ENCODE measurements at regions not wholly inside any gene's neighbourhood (a gene's known extent, or its start where the extent isn't known, plus 50 kb on each side); places are given as distances from the start of the nearest gene placed in this dataset.

GRCh38 chr12:25715102-25715501 lies 162.0 kb upstream of the LMNTD1 start:
- no peak for DNase-seq

- DNase-seq: no peak
Observed at GRCh38 chr12:25716842-25717241, 163.8 kb upstream of the LMNTD1 start.

GRCh38 chr12:25717552-25717951 lies 164.5 kb upstream of the LMNTD1 start:
- DNase-seq: no peak

- no peak for DNase-seq
Observed at GRCh38 chr12:25718081-25718731, 165.1 kb upstream of the LMNTD1 start.

- DNase-seq: no peak
Observed at GRCh38 chr12:25719505-25719904, 166.4 kb upstream of the LMNTD1 start.

- no peak for DNase-seq
Observed at GRCh38 chr12:25723336-25723735, 170.3 kb upstream of the LMNTD1 start.

- DNase-seq: no peak
Observed at GRCh38 chr12:25723921-25724491, 170.9 kb upstream of the LMNTD1 start.

GRCh38 chr12:25725470-25725869 lies 172.4 kb upstream of the LMNTD1 start:
- no peak for DNase-seq

- DNase-seq: no peak
Observed at GRCh38 chr12:25725931-25726330, 172.8 kb upstream of the LMNTD1 start.

- no peak for DNase-seq
Observed at GRCh38 chr12:25728056-25728595, 175.0 kb upstream of the LMNTD1 start.

- DNase-seq: peak; percentile 54
Observed at GRCh38 chr12:25730489-25731349, 177.6 kb upstream of the LMNTD1 start.

GRCh38 chr12:25733541-25733940 lies 180.5 kb upstream of the LMNTD1 start:
- DNase-seq: no peak

GRCh38 chr12:25734529-25735180 lies 181.6 kb upstream of the LMNTD1 start:
- no peak for DNase-seq

- DNase-seq: no peak
Observed at GRCh38 chr12:25740617-25741016, 187.5 kb upstream of the LMNTD1 start.

- DNase-seq: no peak
Observed at GRCh38 chr12:25741917-25742316, 188.8 kb upstream of the LMNTD1 start.

GRCh38 chr12:25743679-25744215 lies 190.7 kb upstream of the LMNTD1 start:
- DNase-seq: no peak

- no peak for DNase-seq
Observed at GRCh38 chr12:25744313-25744712, 191.2 kb upstream of the LMNTD1 start.

GRCh38 chr12:25745281-25745680 lies 192.2 kb upstream of the LMNTD1 start:
- DNase-seq: no peak

GRCh38 chr12:25746131-25746530 lies 193.0 kb upstream of the LMNTD1 start:
- no peak for DNase-seq

- no peak for DNase-seq
Observed at GRCh38 chr12:25752710-25753309, 199.7 kb upstream of the LMNTD1 start.

- DNase-seq: no peak
Observed at GRCh38 chr12:25755136-25755970, 202.3 kb upstream of the LMNTD1 start.

- DNase-seq: no peak
Observed at GRCh38 chr12:25755971-25756260, 202.6 kb upstream of the RASSF8 start.

Data from GDM1 (cell line).